ENCODE measurements at regions not wholly inside any gene's neighbourhood (a gene's known extent, or its start where the extent isn't known, plus 50 kb on each side); places are given as distances from the start of the nearest gene placed in this dataset.

GRCh38 chr2:128554151-128554769 is 235.6 kb upstream of the HS6ST1 start:
- H3K27me3 Mint-ChIP-seq = no peaks in the 10 kb centered on the region

DNA sequence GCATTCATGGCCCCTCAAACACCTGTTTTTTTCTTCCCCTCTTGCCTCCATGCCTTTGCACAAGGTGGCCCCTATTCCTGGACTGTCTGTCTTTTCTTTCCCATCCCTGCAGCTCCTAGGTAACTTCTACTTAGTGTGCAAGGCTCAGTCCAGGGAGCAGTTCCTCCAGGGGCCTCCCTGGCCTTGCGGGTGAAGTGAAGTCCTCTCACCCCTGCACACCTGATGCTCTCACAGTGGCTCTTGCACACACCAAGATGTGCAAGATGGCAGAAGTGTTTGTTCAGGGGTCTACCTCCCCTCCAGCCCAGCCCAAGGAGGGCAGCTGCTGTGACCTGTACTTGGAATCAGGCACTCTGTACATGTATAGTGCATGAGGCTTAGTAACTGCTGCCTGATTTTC is 236.8 kb upstream of the HS6ST1 start:
- Mint-ChIP-seq H3K27ac (no peak overlapping the region), H3K9me3 (no peaks in the 10 kb centered on the region), H3K36me3 (ENCODE audit: low read depth) (no peaks in the 10 kb centered on the region), H3K4me3 (no peak overlapping the region), H3K27me3 (no peaks in the 10 kb centered on the region), H3K4me1 (no peaks in the 10 kb centered on the region)
- no peak for DNase-seq
- intact Hi-C loops (cut with micrococcal nuclease) = no loop called here

More at GRCh38 chr2:128554151-128554769, 235.6 kb upstream of the HS6ST1 start:
- intact Hi-C loops (cut with micrococcal nuclease) = no loop called here
- H3K4me3 Mint-ChIP-seq = no peak overlapping the region
- no peaks in the 10 kb centered on the region for H3K4me1 Mint-ChIP-seq
- H3K27ac Mint-ChIP-seq = no peak overlapping the region
- no peaks in the 10 kb centered on the region for H3K36me3 Mint-ChIP-seq (ENCODE audit: low read depth)
- no peak for DNase-seq
- H3K9me3 Mint-ChIP-seq = no peaks in the 10 kb centered on the region

- DNase-seq = no peak
- Mint-ChIP-seq H3K27ac (no peak overlapping the region), H3K27me3 (no peaks in the 10 kb centered on the region), H3K9me3 (no peaks in the 10 kb centered on the region), H3K36me3 (ENCODE audit: low read depth) (no peaks in the 10 kb centered on the region), H3K4me1 (no peaks in the 10 kb centered on the region), H3K4me3 (no peak overlapping the region)
- intact Hi-C loops (cut with micrococcal nuclease) = no loop called here
Observed at GRCh38 chr2:128556089-128556488, 237.4 kb upstream of the HS6ST1 start.

DNA sequence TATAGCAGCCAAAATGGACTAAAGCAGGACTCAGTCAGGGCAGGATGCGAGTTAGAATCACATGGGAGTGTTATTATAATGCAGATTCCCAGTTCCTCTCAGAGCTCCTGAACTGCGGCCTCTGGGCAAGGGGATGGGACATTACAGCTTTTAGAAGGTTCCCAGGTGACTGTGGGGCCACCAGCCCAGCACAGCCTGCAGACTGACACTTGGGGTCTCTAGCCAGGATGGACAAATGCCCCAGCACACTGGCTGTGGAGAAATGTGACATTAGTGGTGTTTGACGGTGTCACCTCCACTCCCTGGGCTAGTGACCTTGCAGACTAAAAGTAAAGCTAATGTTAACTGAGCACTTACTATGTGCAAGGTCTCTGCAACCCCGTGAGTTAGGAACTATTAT is 238.0 kb upstream of the HS6ST1 start:
- no peak for DNase-seq

GRCh38 chr2:128557069-128557468 is 238.4 kb upstream of the HS6ST1 start:
- no peak overlapping the region for H3K4me3 Mint-ChIP-seq

More for the DNA sequence above, 238.0 kb upstream of the HS6ST1 start:
- no peaks in the 10 kb centered on the region for H3K27me3 Mint-ChIP-seq
- intact Hi-C loops (cut with micrococcal nuclease) = no loop called here
- no peaks in the 10 kb centered on the region for H3K4me1 Mint-ChIP-seq
- no peaks in the 10 kb centered on the region for H3K9me3 Mint-ChIP-seq
- H3K27ac Mint-ChIP-seq = no peak overlapping the region
- H3K4me3 Mint-ChIP-seq = no peak overlapping the region
- no peaks in the 10 kb centered on the region for H3K36me3 Mint-ChIP-seq (ENCODE audit: low read depth)

GRCh38 chr2:128557831-128558241 is 239.2 kb upstream of the HS6ST1 start:
- no peak overlapping the region for H3K4me3 Mint-ChIP-seq

More at GRCh38 chr2:128557069-128557468, 238.4 kb upstream of the HS6ST1 start:
- no peak for DNase-seq
- intact Hi-C loops (cut with micrococcal nuclease) = no loop called here
- no peak overlapping the region for H3K27ac Mint-ChIP-seq
- H3K4me1 Mint-ChIP-seq = no peaks in the 10 kb centered on the region
- H3K27me3 Mint-ChIP-seq = no peaks in the 10 kb centered on the region
- no peaks in the 10 kb centered on the region for H3K36me3 Mint-ChIP-seq (ENCODE audit: low read depth)
- H3K9me3 Mint-ChIP-seq = no peaks in the 10 kb centered on the region

DNA sequence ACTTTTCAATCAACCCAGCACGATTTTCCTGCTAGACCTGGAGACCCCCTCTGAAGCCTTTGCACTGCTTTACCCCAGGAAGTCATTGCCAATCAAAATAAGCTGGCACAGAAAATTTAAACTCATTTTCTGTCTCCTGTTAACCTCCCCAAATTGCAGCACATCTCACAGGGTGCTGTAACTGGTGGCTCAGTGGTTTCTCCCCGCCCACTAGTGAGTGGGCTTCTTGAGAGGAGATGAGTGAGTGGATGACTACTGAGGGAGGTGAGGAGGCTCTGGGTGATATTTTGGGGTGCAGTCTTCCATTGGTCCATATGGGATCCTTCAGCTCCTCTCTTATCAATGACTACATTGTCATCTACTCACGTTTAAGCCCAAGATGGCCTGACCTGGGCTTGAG is 239.8 kb upstream of the HS6ST1 start:
- no peaks in the 10 kb centered on the region for H3K4me1 Mint-ChIP-seq

More at GRCh38 chr2:128557831-128558241, 239.2 kb upstream of the HS6ST1 start:
- Mint-ChIP-seq H3K27me3 (no peaks in the 10 kb centered on the region), H3K9me3 (no peaks in the 10 kb centered on the region), H3K36me3 (ENCODE audit: low read depth) (no peaks in the 10 kb centered on the region), H3K4me1 (no peaks in the 10 kb centered on the region), H3K27ac (no peak overlapping the region)
- no peak for DNase-seq
- intact Hi-C loops (cut with micrococcal nuclease) = no loop called here

DNA sequence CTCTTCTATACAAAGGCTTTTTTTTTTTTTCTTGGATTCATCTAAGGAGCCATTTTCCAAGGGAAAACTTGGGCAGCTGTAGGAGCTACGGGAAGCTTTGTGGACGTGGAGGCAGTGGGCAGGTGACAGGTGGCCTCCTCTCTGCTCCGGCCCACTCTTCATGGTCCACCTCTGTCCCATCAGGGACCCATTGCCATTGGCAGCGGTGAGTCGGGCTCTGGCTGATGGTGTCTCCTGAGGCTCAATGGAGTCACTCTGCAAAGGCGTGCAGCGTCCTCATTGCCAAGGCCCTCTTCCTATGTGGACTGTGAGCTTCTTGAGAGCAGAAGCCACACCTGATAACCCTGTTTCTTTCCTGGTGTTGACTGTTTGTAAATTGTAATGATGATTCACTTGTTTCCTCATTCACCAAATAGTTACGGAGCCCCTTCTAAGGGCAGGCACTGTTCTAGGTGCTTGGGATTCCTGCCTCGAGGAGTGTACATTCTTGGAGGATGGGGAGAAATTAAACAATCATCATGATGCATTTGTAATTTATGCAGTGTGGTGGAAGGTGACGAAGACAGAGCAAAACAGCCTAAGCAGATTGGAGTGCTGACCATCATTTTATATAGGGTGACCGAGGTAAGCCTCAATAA is 240.3 kb upstream of the HS6ST1 start:
- intact Hi-C loops (cut with micrococcal nuclease) = no loop called here
- Mint-ChIP-seq H3K4me3 (no peak overlapping the region), H3K9me3 (no peaks in the 10 kb centered on the region), H3K36me3 (ENCODE audit: low read depth) (no peaks in the 10 kb centered on the region), H3K27ac (no peak overlapping the region), H3K27me3 (no peaks in the 10 kb centered on the region), H3K4me1 (no peaks in the 10 kb centered on the region)
- DNase-seq = no peak

More for the DNA sequence above, 239.8 kb upstream of the HS6ST1 start:
- intact Hi-C loops (cut with micrococcal nuclease) = no loop called here
- DNase-seq = no peak
- no peaks in the 10 kb centered on the region for H3K9me3 Mint-ChIP-seq
- no peak overlapping the region for H3K27ac Mint-ChIP-seq
- no peaks in the 10 kb centered on the region for H3K27me3 Mint-ChIP-seq
- H3K36me3 Mint-ChIP-seq (ENCODE audit: low read depth) = no peaks in the 10 kb centered on the region
- H3K4me3 Mint-ChIP-seq = no peak overlapping the region

DNA sequence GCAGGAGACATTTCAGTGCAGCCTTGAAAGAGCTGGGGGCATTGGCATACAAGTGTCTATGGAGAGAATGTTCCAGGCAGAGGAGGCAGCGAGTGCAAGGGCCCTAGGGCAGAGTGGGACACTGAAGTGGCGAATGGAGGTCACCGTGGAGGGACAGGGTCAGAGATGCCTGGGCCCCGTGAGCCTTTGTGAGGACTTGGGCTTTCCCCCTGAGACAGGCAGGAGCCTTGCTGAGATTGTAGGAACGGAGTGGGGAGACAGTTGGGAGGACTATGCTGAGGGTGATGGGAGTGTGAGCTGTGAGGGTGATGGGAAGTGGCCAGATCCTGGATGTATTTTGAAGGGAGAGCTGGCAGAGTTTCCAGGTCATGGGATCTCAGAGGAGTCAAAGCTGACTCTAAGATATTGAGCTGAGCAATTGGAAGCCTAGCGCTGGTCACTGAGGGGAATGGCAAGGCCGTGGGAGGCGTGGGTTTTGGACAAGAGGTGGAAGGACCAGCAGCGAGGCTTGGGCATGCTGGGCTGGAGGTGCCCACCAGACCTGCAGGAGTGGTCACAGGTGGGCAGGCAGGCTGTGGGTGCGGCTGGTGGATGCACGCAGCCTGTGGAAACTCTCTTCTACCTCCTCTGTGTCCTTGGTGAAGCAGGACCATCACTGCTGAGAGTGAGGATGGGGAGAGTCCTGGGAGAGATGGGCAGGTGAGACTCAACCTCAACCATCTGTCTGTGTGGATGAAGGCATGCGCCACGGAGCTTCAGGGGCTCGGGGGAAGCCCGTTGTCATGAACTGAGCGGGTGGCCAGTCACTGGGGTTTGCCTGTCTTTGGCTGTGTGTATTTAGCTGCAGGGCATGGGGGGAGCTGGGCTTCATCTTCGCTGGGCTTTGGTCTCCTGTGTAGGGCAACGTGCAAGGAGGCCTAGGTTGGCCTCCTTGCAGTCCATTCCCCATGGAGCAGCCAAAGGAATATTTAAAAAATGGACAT is 241.2 kb upstream of the HS6ST1 start:
- H3K4me3 Mint-ChIP-seq = no peak overlapping the region
- no peaks in the 10 kb centered on the region for H3K4me1 Mint-ChIP-seq
- no peaks in the 10 kb centered on the region for H3K36me3 Mint-ChIP-seq (ENCODE audit: low read depth)
- intact Hi-C loops (cut with micrococcal nuclease) = no loop called here
- DNase-seq = no peak
- no peaks in the 10 kb centered on the region for H3K27me3 Mint-ChIP-seq
- no peaks in the 10 kb centered on the region for H3K9me3 Mint-ChIP-seq
- H3K27ac Mint-ChIP-seq = no peak overlapping the region

GRCh38 chr2:128560718-128561117 is 242.1 kb upstream of the HS6ST1 start:
- intact Hi-C loops (cut with micrococcal nuclease) = no loop called here
- no peak for DNase-seq
- Mint-ChIP-seq H3K27me3 (no peaks in the 10 kb centered on the region), H3K36me3 (ENCODE audit: low read depth) (no peaks in the 10 kb centered on the region), H3K4me1 (no peaks in the 10 kb centered on the region), H3K27ac (no peak overlapping the region), H3K4me3 (no peak overlapping the region), H3K9me3 (no peaks in the 10 kb centered on the region)

DNA sequence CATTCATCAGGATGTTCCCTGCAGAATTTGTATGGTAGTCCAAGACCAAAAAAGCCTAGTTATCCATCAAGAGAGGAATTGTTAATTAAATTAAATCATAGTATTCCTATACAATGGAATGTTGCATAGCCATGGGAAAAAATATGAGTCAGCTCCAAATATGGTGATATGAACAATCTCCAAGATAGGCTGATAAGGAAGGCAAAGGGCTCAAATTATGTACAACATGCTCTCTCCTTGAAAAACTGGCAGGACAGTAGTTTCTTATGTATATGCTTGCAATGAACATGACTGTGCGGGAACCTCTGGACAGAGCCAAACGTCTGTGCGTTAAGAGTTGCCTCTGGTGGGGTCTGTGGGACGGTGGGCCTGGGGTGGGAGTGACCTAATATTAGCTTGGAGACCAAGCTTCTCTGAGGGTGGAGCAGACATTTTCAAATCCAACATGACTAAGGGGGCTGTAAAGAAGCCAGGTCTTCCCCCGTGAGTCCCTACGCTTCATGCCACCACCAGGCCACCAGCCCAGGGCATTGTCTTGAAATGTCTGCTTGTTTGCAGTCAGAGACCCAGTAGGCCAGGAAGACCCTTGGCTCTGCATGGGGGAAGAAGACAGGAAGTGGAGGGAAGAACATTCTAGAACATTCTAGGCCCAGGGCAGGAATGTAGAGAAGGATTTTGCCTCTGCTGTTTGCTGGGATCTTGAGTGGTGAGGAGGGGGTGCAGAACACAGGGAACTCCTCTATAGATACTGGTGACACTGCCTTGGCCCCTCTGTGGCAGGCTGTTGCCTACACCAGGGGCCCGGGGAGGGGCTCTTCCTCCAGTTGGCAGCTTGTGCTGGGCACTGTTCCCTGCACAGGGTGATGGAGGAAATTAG is 244.0 kb upstream of the HS6ST1 start:
- Mint-ChIP-seq H3K9me3 (no peaks in the 10 kb centered on the region), H3K4me3 (no peak overlapping the region), H3K27ac (no peak overlapping the region), H3K4me1 (no peaks in the 10 kb centered on the region), H3K27me3 (peaks cover 4% of the 10 kb centered on the region), H3K36me3 (ENCODE audit: low read depth) (no peaks in the 10 kb centered on the region)
- intact Hi-C loops (cut with micrococcal nuclease) = no loop called here
- no peak for DNase-seq

DNA sequence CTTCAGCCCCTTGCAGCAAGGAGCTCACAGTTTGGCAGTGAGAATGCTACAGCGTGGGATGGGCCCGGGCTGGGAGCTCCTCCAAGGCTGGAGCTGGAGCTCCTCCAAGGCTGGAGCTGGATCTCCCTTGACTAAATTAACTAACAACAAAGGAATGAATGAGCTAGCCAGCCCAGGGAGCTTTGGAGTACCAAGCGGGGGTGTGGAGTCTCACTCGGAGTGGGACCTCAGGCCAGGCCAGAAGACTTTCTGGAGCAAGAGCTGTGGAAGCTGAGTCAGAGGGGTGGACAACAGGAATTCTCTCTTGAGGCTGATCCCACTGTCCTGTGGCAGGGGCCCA is 244.7 kb upstream of the HS6ST1 start:
- intact Hi-C loops (cut with micrococcal nuclease) = no loop called here
- Mint-ChIP-seq H3K9me3 (no peaks in the 10 kb centered on the region), H3K27ac (no peak overlapping the region), H3K27me3 (peaks cover 5% of the 10 kb centered on the region), H3K4me3 (no peak overlapping the region), H3K36me3 (ENCODE audit: low read depth) (no peaks in the 10 kb centered on the region), H3K4me1 (no peaks in the 10 kb centered on the region)
- no peak for DNase-seq

GRCh38 chr2:128564131-128564530 is 245.5 kb upstream of the HS6ST1 start:
- Mint-ChIP-seq H3K27me3 (peaks cover 7% of the 10 kb centered on the region), H3K9me3 (no peaks in the 10 kb centered on the region), H3K4me3 (no peak overlapping the region), H3K36me3 (ENCODE audit: low read depth) (no peaks in the 10 kb centered on the region), H3K4me1 (no peaks in the 10 kb centered on the region), H3K27ac (no peak overlapping the region)
- no peak for DNase-seq
- intact Hi-C loops (cut with micrococcal nuclease) = no loop called here
